Sigmoid colon (tissue), 4 donors: ENCODE measurements at regions not wholly inside any gene's neighbourhood (a gene's known extent, or its start where the extent isn't known, plus 50 kb on each side); places are given as distances from the start of the nearest gene placed in this dataset.

Experiments used
- EP300 ChIP-seq, 4 donors: sonication (generic); formaldehyde crosslinking; IDR thresholded peaks; one replicate each; pipeline ENCODE4 v1.6.1; 2017; ENCODE audit warnings: antibody characterized with exemption in 4 of 4
- POLR2A ChIP-seq, 2 donors: fragments of 450-650 bp; IDR thresholded peaks; one replicate each; pipeline ENCODE4 v1.6.1; 2016; ENCODE audit warnings: antibody characterized with exemption in 2 of 2, mild to moderate bottlenecking in 2 of 2, moderate library complexity in 2 of 2
- POLR2AphosphoS5 ChIP-seq, 4 donors: sonication (generic); formaldehyde crosslinking; IDR thresholded peaks; one replicate each; pipeline ENCODE4 v1.6.1; 2017; ENCODE audit warnings: antibody characterized with exemption in 4 of 4
- TF ChIP-seq, protein P1 (sequence below), 4 experiments: fragments of 450-650 bp in 3 of 4; fragments of 200-600 bp in 1 of 4; IDR thresholded peaks; one replicate each; pipeline ENCODE4 v1.5.1; 2016 to 2019; ENCODE audit warnings: antibody characterized with exemption in 4 of 4, mild to moderate bottlenecking in 3 of 4, moderate library complexity in 2 of 4

DNA sequence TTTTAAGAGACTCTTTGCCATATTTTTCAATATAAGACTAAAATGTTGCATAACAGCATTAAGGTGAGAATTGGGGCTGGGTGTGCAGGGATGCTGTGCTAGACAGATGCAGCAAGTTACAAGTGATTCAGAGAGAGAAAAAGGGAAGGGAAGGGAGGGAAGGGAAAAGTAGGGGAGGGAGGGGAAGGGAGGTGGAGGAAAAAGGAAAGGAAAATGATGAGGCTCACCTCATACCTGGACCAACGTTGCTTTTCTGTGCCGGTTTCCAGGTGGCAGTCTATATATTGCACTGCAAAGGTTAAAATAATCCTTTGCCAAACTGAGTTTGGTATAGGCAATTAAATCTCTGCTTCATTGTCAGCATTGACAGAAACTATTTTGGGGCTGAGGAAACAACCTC is 155.4 kb upstream of the LAMA2 start:
- TF ChIP-seq, protein P1, sequence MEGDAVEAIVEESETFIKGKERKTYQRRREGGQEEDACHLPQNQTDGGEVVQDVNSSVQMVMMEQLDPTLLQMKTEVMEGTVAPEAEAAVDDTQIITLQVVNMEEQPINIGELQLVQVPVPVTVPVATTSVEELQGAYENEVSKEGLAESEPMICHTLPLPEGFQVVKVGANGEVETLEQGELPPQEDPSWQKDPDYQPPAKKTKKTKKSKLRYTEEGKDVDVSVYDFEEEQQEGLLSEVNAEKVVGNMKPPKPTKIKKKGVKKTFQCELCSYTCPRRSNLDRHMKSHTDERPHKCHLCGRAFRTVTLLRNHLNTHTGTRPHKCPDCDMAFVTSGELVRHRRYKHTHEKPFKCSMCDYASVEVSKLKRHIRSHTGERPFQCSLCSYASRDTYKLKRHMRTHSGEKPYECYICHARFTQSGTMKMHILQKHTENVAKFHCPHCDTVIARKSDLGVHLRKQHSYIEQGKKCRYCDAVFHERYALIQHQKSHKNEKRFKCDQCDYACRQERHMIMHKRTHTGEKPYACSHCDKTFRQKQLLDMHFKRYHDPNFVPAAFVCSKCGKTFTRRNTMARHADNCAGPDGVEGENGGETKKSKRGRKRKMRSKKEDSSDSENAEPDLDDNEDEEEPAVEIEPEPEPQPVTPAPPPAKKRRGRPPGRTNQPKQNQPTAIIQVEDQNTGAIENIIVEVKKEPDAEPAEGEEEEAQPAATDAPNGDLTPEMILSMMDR (IDR thresholded peaks at IDR 0.05), result no peak
- no peak for TF ChIP-seq POLR2A (IDR thresholded peaks at IDR 0.05)
- TF ChIP-seq POLR2AphosphoS5 (IDR thresholded peaks at IDR 0.05), result no peak
- TF ChIP-seq EP300 (IDR thresholded peaks at IDR 0.05), result no peak
